ENCODE measurements at regions not wholly inside any gene's neighbourhood (a gene's known extent, or its start where the extent isn't known, plus 50 kb on each side); places are given as distances from the start of the nearest gene placed in this dataset.
"Not testable (repeated sequence)": the region's sequence is repeated elsewhere in the genome, so short reads cannot be mapped to it uniquely, and the experiment has no call there.

GRCh38 chr1:118290571-118290970, 105.5 kb upstream of the SPAG17 start:
- Histone ChIP-seq H3K9me2 (replicated peaks; ENCODE audit: insufficient read depth) (no peaks in the 10 kb centered on the region), H3K4me1 (ENCODE audit: insufficient read depth) (peaks cover 7% of the 10 kb centered on the region), H2AFZ (no peak overlapping the region), H3K27me3 (no peaks in the 10 kb centered on the region), H3K36me3 (replicated peaks; ENCODE audit: insufficient read depth, low read depth) (no peaks in the 10 kb centered on the region), H3K9me3 (ENCODE audit: low read depth) (no peaks in the 10 kb centered on the region), H3K79me2 (no peaks in the 10 kb centered on the region), H3K27ac (no peak overlapping the region), H4K20me1 (ENCODE audit: insufficient read depth, poor library complexity, severe bottlenecking) (no peaks in the 10 kb centered on the region), H3K4me3 (no peak overlapping the region), H3K4me2 (no peak overlapping the region)
- no peak for DNase-seq (ENCODE audit: low spot score)
- TF ChIP-seq EZH2 (IDR thresholded peaks at IDR 0.05; ENCODE audit: borderline replicate concordance), result no peak
- WGBS (ENCODE audit: low lambda C conversion rate, missing lambda C conversion rate), result 73% methylated on average over 6 of the region's 6 CpGs

DNA sequence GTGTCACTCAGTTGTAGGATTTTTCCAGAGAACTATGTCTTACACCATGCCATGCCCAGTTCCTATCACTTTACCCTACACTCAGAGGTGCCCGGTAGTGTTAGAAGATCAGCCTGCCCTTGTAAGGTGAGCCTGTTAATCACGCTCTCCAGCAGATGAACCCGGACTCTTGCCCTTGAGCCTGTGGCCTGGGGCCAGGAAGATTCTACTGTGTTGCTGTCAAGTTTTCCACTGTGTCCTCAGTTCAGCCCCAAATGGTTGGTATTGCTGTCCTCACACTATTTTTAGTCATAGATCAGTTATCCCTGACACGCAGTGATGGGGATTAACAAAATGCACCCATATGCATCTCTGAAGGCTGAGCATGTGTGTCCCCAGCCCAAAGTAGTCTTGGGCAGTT, 105.0 kb upstream of the SPAG17 start:
- Histone ChIP-seq H3K4me1 (ENCODE audit: insufficient read depth) (peaks cover 2% of the 10 kb centered on the region), H3K4me2 (no peak overlapping the region), H4K20me1 (ENCODE audit: insufficient read depth, poor library complexity, severe bottlenecking) (no peaks in the 10 kb centered on the region), H3K9me3 (ENCODE audit: low read depth) (no peaks in the 10 kb centered on the region), H3K36me3 (replicated peaks; ENCODE audit: insufficient read depth, low read depth) (no peaks in the 10 kb centered on the region), H3K27ac (no peak overlapping the region), H2AFZ (no peak overlapping the region), H3K79me2 (no peaks in the 10 kb centered on the region), H3K27me3 (no peaks in the 10 kb centered on the region), H3K4me3 (no peak overlapping the region), H3K9me2 (replicated peaks; ENCODE audit: insufficient read depth) (no peaks in the 10 kb centered on the region)
- 85% methylated on average over 4 of the region's 4 CpGs for WGBS (ENCODE audit: low lambda C conversion rate, missing lambda C conversion rate)
- no peak for TF ChIP-seq EZH2phosphoT487 (IDR thresholded peaks at IDR 0.05; ENCODE audit: low read depth, severe bottlenecking, unreplicated experiment)
- TF ChIP-seq EZH2 (IDR thresholded peaks at IDR 0.05; ENCODE audit: borderline replicate concordance), result no peak
- DNase-seq (ENCODE audit: low spot score), result no peak

GRCh38 chr1:118280656-118281055, 95.6 kb upstream of the SPAG17 start:
- H3K4me1 ChIP-seq (ENCODE audit: insufficient read depth); H3K9me2 ChIP-seq (replicated peaks; ENCODE audit: insufficient read depth); H3K79me2 ChIP-seq; H3K4me3 ChIP-seq; H3K27ac ChIP-seq; DNase-seq (ENCODE audit: low spot score); H4K20me1 ChIP-seq (ENCODE audit: insufficient read depth, poor library complexity, severe bottlenecking); H3K9me3 ChIP-seq (ENCODE audit: low read depth); H3K36me3 ChIP-seq (replicated peaks; ENCODE audit: insufficient read depth, low read depth); H2AFZ ChIP-seq; H3K4me2 ChIP-seq; H3K27me3 ChIP-seq: not testable (repeated sequence)
- 91% methylated on average over 10 of the region's 10 CpGs for WGBS (ENCODE audit: low lambda C conversion rate, missing lambda C conversion rate)

DNA sequence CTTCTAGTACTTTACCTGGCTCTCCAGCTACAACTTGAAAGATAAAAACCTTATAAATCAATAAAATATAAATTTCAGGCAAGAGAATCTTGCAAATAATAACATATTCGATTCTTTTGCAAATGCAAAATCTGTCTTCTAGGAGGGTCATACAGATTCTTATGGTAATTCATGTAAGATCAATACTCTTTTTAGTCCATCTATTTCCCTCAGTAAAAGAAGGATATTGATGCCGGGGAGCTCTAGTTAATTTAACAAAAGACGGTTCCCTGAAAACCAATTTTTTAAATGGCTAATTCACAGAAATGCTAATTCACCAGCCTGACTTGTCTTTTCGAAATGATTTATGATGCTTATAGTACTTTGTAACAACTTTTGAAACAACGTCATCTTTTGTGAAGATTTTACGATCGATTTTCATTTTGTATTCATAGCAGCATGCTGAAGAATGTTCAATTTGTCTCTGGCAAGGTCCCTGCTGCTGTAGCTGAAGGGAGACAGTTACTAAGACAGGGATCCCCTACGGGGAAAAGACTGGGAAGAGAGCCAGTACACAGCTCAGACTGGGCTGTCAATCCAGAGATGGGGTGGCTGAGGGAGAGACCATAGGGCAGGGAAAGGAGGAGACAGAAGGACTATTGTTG, 90.6 kb upstream of the SPAG17 start:
- no peak overlapping the region for H3K4me2 ChIP-seq
- no peaks in the 10 kb centered on the region for H3K9me2 ChIP-seq (replicated peaks; ENCODE audit: insufficient read depth)
- no peak overlapping the region for H3K4me3 ChIP-seq
- H3K4me1 ChIP-seq (ENCODE audit: insufficient read depth), result no peaks in the 10 kb centered on the region
- DNase-seq (ENCODE audit: low spot score), result no peak
- H3K79me2 ChIP-seq, result no peaks in the 10 kb centered on the region
- 80% methylated on average over 8 of the region's 8 CpGs for WGBS (ENCODE audit: low lambda C conversion rate, missing lambda C conversion rate)
- no peaks in the 10 kb centered on the region for H3K9me3 ChIP-seq (ENCODE audit: low read depth)
- no peak overlapping the region for H2AFZ ChIP-seq
- H3K27ac ChIP-seq, result no peak overlapping the region
- H3K27me3 ChIP-seq, result no peaks in the 10 kb centered on the region
- no peaks in the 10 kb centered on the region for H3K36me3 ChIP-seq (replicated peaks; ENCODE audit: insufficient read depth, low read depth)
- no peaks in the 10 kb centered on the region for H4K20me1 ChIP-seq (ENCODE audit: insufficient read depth, poor library complexity, severe bottlenecking)
- TF ChIP-seq EZH2phosphoT487 (IDR thresholded peaks at IDR 0.05; ENCODE audit: low read depth, severe bottlenecking, unreplicated experiment) (no peak), CTCF (IDR thresholded peaks at IDR 0.05; ENCODE audit: poor library complexity) (no peak), EZH2 (IDR thresholded peaks at IDR 0.05; ENCODE audit: borderline replicate concordance) (no peak)

GRCh38 chr1:118272884-118273283, 87.9 kb upstream of the SPAG17 start:
- H2AFZ ChIP-seq, result no peak overlapping the region
- H3K4me3 ChIP-seq, result no peak overlapping the region
- no peaks in the 10 kb centered on the region for H4K20me1 ChIP-seq (ENCODE audit: insufficient read depth, poor library complexity, severe bottlenecking)
- H3K4me1 ChIP-seq (ENCODE audit: insufficient read depth), result no peaks in the 10 kb centered on the region
- no peaks in the 10 kb centered on the region for H3K36me3 ChIP-seq (replicated peaks; ENCODE audit: insufficient read depth, low read depth)
- H3K4me2 ChIP-seq, result no peak overlapping the region
- no peak for DNase-seq (ENCODE audit: low spot score)
- H3K9me3 ChIP-seq (ENCODE audit: low read depth), result no peaks in the 10 kb centered on the region
- no peaks in the 10 kb centered on the region for H3K9me2 ChIP-seq (replicated peaks; ENCODE audit: insufficient read depth)
- no peak overlapping the region for H3K27ac ChIP-seq
- TF ChIP-seq EZH2phosphoT487 (IDR thresholded peaks at IDR 0.05; ENCODE audit: low read depth, severe bottlenecking, unreplicated experiment), result no peak
- TF ChIP-seq CTCF (IDR thresholded peaks at IDR 0.05; ENCODE audit: poor library complexity), result no peak
- no peak for TF ChIP-seq EZH2 (IDR thresholded peaks at IDR 0.05; ENCODE audit: borderline replicate concordance)
- H3K79me2 ChIP-seq, result no peaks in the 10 kb centered on the region
- H3K27me3 ChIP-seq, result no peaks in the 10 kb centered on the region
- WGBS (ENCODE audit: low lambda C conversion rate, missing lambda C conversion rate), result 85% methylated on average over 5 of the region's 5 CpGs

Data from hepatocyte (in vitro differentiated cells).